Esophagus mucosa (tissue), 1 donor: ENCODE measurements at regions not wholly inside any gene's neighbourhood (a gene's known extent, or its start where the extent isn't known, plus 50 kb on each side); places are given as distances from the start of the nearest gene placed in this dataset.
A peak's percentile ranks its signal among the peaks of the same experiment; 100 is the strongest.

Source experiments
- ATAC-seq: fragments of 200-7000 bp; cut with Tn5 transposase; one replicate; pipeline ENCODE4 v1.9.1; 2020
- donor health status: DM: yes; HTN: yes; CAD: no.

DNA sequence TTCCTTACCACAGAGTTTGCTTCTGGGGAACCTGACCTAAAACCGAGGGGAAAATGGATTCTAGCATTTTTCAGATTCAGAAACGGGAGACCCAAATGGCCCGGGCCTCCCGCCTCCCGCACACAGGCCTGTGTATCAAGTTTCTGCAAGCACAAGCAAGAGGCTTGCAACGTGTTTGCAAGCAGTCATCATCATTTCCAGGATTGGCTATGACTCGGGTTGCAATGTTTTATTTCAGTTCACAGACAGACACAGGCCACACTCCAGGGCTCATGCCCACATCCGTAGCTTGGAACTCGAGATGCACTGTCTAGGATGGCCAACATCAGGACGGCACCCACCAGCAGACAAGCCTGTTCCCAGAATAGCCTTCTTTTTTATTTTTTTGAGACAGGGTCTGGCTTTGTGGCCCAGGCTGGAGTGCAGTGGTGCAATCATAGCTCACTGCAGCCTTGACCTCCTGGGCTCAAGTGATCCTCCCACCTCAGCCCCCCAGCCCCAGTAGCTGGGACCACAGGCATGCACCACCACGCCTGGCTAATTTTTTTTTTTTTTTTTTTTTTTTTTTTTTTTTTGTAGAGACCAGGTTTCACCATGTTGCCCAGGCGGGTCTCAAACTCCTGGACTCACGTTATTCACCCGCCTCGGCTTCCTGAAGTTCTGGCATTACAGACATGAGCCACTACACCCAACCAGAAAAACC lies 68.1 kb upstream of the FOXK1 start:
- ATAC-seq, result peak; percentile 67

GRCh38 chr7:4616116-4616515 lies 66.0 kb upstream of the FOXK1 start:
- no peak for ATAC-seq

DNA sequence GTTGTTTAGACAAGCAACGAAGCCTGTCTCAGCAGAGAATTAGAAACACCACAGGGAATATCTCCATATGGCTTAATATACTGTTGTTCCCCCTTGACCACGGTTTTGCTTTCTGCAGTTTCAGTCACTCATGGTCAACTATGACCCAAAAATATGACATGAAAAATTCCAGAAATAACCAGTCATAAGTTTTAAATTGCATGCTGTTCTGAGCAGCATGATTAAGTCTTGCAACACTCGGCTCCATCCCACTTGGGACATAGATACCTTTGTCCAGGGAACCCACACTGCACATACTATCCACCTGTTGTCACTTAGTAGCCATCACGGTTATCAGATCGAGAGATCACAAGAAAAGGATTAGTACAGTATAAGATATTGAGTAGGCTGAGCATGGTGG lies 60.7 kb upstream of the FOXK1 start:
- no peak for ATAC-seq

GRCh38 chr7:4626318-4626845 lies 55.7 kb upstream of the FOXK1 start:
- ATAC-seq, result no peak

DNA sequence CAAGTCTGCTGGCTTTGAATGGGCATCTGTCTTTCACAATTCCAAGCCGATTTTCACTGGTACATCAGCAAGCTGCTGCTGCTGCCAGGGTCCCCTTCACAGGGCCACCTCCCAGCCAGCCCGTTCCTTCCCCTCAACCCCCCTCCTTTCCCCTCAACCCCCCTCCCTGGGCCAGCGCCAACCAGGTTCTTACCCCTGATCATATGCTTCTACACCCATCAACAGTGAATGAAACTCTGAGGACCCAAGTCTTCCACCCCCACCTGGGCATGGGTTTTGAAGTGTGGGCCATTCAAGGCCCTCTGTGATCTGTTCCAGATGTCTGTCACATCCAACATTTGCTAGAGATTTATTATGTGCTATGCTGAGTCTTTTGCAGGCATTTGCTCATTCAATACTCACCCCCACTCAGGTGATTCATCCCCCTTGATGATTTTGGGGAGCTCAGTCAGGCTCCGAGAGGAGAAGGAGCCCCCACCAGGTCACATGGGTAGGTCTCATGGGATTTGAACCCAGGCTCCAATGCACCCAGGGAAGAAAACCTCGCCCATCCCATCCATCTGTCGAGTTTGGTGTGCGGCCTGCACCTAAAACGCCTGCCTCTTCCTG lies 52.7 kb upstream of the FOXK1 start:
- ATAC-seq, result no peak

DNA sequence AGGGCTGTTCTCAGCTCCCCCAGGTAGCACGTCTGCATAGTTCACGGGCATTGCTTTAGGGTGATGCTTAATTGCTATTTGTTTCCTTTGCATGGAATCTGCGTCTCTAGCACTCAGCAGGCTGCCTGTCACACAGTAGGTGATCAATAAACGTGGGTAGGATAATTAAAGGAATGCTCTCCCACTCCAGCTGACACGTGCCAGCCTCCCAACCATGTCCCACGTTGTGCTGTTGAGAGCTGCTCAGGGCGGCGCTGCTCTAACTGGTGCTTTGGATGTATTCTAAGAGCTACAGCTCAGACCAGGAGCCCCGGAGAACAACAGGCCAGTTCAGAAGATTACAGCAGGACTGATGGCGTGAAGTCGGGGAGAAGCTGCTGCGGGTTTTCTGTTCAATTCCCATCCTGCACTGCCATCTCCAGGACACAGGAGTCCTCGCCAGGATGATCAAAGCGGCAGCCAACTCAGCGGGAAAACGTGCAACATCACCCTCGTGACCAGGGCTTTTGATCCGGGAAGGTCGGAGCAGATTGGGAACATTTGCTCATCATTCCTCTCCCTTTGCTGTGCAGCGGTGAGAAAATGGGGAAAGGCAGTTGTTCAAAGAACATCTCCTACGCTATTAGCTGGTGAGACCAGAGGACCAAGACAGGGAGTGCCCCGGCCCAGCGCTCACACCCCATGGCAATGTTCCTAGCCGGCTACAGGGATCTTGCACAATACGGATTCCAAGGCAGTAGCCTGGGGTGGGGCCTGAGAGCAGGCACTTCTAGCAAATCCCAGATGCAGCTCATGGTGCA lies 50.5 kb upstream of the FOXK1 start:
- ATAC-seq, result peak; percentile 94
